Uterus (tissue), 2 donors: ENCODE measurements at regions not wholly inside any gene's neighbourhood (a gene's known extent, or its start where the extent isn't known, plus 50 kb on each side); places are given as distances from the start of the nearest gene placed in this dataset.

Experiments
- CTCF ChIP-seq, 4 experiments: fragments of 200-600 bp in 2 of 4; fragments of 450-650 bp in 2 of 4; sonication (generic) in 2 of 4; IDR thresholded peaks; one replicate each; pipeline ENCODE4 v1.5.1; 2016 to 2019; ENCODE audit warnings: antibody characterized with exemption in 4 of 4, mild to moderate bottlenecking in 2 of 4, moderate library complexity in 1 of 4
- POLR2A ChIP-seq, 2 donors: fragments of 450-650 bp; IDR thresholded peaks; one replicate each; pipeline ENCODE4 v1.6.1; 2016; ENCODE audit warnings: antibody characterized with exemption in 2 of 2, mild to moderate bottlenecking in 1 of 2, moderate library complexity in 1 of 2

- TF ChIP-seq CTCF (IDR thresholded peaks at IDR 0.05): no peak
- no peak for TF ChIP-seq POLR2A (IDR thresholded peaks at IDR 0.05)
Measured at GRCh38 chr11:60633645-60634044, 65.8 kb upstream of the MS4A8 start.
